AG04449 (cell line): ENCODE measurements at regions not wholly inside any gene's neighbourhood (a gene's known extent, or its start where the extent isn't known, plus 50 kb on each side); places are given as distances from the start of the nearest gene placed in this dataset.

ENCODE experiments used
- CTCF ChIA-PET: fragments of 350-600 bp; formaldehyde crosslinking; extraction: SDS; loops from one replicate; lab custom pipeline; 2021; ENCODE audit warnings: antibody characterized with exemption; lab: Yijun Ruan, JAX
- POLR2A ChIA-PET: fragments of 400-600, 350-600 bp; formaldehyde crosslinking; extraction: SDS; loops from one replicate; lab custom pipeline; 2020; ENCODE audit warnings: antibody characterized with exemption, inconsistent platforms; lab: Yijun Ruan, JAX
- DNase-seq: peaks from one replicate; pipeline ENCODE4 v3.0.0-alpha.2; 2010; ENCODE audit warnings: low read depth, low spot score
- H3K4me3 ChIP-seq: 2 replicates; pipeline ENCODE4 v1.5.1; 2011; ENCODE audit warnings: low read depth, mild to moderate bottlenecking, control low read depth, low read length
- TF ChIP-seq, protein P1 (sequence below): IDR thresholded peaks from one replicate; pipeline ENCODE4 v1.5.1; 2011; ENCODE audit warnings: mild to moderate bottlenecking, moderate library complexity, low read length, control low read depth, inconsistent platforms; ENCODE audit not compliant: insufficient read depth; ENCODE audit errors: missing control alignments

DNA sequence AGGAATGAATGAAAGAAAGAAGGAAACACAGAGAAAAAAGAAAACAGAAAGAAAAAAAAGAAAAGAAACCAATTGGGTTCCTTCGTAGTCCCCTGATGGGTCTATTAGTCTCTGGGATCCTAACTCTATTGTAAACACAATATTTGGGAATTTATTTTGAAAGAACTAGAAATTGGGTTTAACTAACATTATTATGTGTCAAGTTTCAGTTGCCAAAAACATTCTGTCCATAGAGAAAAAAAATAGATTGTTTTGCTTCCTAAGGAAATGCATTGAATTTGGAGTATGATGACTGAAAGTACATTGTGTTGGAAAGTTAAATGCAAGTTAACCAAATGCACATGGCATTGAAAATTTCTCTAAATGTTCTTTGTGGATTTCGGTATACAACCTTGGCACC, 52.8 kb upstream of the PPP1R12A start:
- no peak for DNase-seq
- CTCF ChIA-PET, result interaction anchor here (1.1 kb wide), 1 partner anchor 199 kb away, joined by 3 read pairs; no protein-coding TSS in a partner anchor

More for the DNA sequence above, 52.8 kb upstream of the PPP1R12A start:
- TF ChIP-seq, protein P1, sequence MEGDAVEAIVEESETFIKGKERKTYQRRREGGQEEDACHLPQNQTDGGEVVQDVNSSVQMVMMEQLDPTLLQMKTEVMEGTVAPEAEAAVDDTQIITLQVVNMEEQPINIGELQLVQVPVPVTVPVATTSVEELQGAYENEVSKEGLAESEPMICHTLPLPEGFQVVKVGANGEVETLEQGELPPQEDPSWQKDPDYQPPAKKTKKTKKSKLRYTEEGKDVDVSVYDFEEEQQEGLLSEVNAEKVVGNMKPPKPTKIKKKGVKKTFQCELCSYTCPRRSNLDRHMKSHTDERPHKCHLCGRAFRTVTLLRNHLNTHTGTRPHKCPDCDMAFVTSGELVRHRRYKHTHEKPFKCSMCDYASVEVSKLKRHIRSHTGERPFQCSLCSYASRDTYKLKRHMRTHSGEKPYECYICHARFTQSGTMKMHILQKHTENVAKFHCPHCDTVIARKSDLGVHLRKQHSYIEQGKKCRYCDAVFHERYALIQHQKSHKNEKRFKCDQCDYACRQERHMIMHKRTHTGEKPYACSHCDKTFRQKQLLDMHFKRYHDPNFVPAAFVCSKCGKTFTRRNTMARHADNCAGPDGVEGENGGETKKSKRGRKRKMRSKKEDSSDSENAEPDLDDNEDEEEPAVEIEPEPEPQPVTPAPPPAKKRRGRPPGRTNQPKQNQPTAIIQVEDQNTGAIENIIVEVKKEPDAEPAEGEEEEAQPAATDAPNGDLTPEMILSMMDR, result no peak
- POLR2A ChIA-PET, result no interaction called here
- no peak overlapping the region for H3K4me3 ChIP-seq
